ENCODE measurements at regions not wholly inside any gene's neighbourhood (a gene's known extent, or its start where the extent isn't known, plus 50 kb on each side); places are given as distances from the start of the nearest gene placed in this dataset.

GRCh38 chr22:34769361-34769760 lies 296.6 kb upstream of the ISX start:
- no peak for TF ChIP-seq CTCF (IDR thresholded peaks at IDR 0.05)
- Mint-ChIP-seq H3K9me3 (no peaks in the 10 kb centered on the region), H3K36me3 (ENCODE audit: low read depth) (no peaks in the 10 kb centered on the region), H3K4me1 (ENCODE audit: low read depth) (no peaks in the 10 kb centered on the region), H3K27ac (no peak overlapping the region), H3K27me3 (peaks cover 3% of the 10 kb centered on the region), H3K4me3 (no peak overlapping the region)
- DNase-seq (no peak), ATAC-seq (no peak)
- ChIA-PET POLR2A (no interaction called here), CTCF (no interaction called here)
- intact Hi-C loops (cut with micrococcal nuclease): no loop called here

GRCh38 chr22:34776817-34777216 lies 289.1 kb upstream of the ISX start:
- no peak overlapping the region for H3K4me3 Mint-ChIP-seq
- no peak overlapping the region for H3K27ac Mint-ChIP-seq
- POLR2A ChIA-PET: no interaction called here
- peaks cover 3% of the 10 kb centered on the region for H3K27me3 Mint-ChIP-seq
- DNase-seq: no peak
- CTCF ChIA-PET: no interaction called here
- H3K9me3 Mint-ChIP-seq: peaks cover 24% of the 10 kb centered on the region
- TF ChIP-seq CTCF (IDR thresholded peaks at IDR 0.05): no peak
- no peaks in the 10 kb centered on the region for H3K4me1 Mint-ChIP-seq (ENCODE audit: low read depth)
- no peaks in the 10 kb centered on the region for H3K36me3 Mint-ChIP-seq (ENCODE audit: low read depth)
- no peak for ATAC-seq
- intact Hi-C loops (cut with micrococcal nuclease): no loop called here

GRCh38 chr22:34781681-34782080 lies 284.3 kb upstream of the ISX start:
- H3K27ac Mint-ChIP-seq: no peak overlapping the region
- H3K4me3 Mint-ChIP-seq: no peak overlapping the region
- DNase-seq (no peak), ATAC-seq (no peak)
- ChIA-PET POLR2A (no interaction called here), CTCF (no interaction called here)
- H3K4me1 Mint-ChIP-seq (ENCODE audit: low read depth): no peaks in the 10 kb centered on the region
- intact Hi-C loops (cut with micrococcal nuclease): no loop called here
- no peaks in the 10 kb centered on the region for H3K36me3 Mint-ChIP-seq (ENCODE audit: low read depth)
- TF ChIP-seq CTCF (IDR thresholded peaks at IDR 0.05): no peak
- H3K9me3 Mint-ChIP-seq: peaks cover 19% of the 10 kb centered on the region
- no peaks in the 10 kb centered on the region for H3K27me3 Mint-ChIP-seq

GRCh38 chr22:34783436-34783835 lies 282.5 kb upstream of the ISX start:
- intact Hi-C loops (cut with micrococcal nuclease): no loop called here
- POLR2A ChIA-PET: no interaction called here
- H3K27me3 Mint-ChIP-seq: no peaks in the 10 kb centered on the region
- CTCF ChIA-PET: no interaction called here
- no peak overlapping the region for H3K4me3 Mint-ChIP-seq
- H3K27ac Mint-ChIP-seq: no peak overlapping the region
- DNase-seq (no peak), ATAC-seq (no peak)
- TF ChIP-seq CTCF (IDR thresholded peaks at IDR 0.05): no peak
- H3K9me3 Mint-ChIP-seq: peaks cover 6% of the 10 kb centered on the region
- H3K4me1 Mint-ChIP-seq (ENCODE audit: low read depth): no peaks in the 10 kb centered on the region
- no peaks in the 10 kb centered on the region for H3K36me3 Mint-ChIP-seq (ENCODE audit: low read depth)

GRCh38 chr22:34784056-34784455 lies 281.9 kb upstream of the ISX start:
- no peaks in the 10 kb centered on the region for H3K4me1 Mint-ChIP-seq (ENCODE audit: low read depth)
- no peak overlapping the region for H3K4me3 Mint-ChIP-seq
- ChIA-PET POLR2A (no interaction called here), CTCF (no interaction called here)
- no peaks in the 10 kb centered on the region for H3K36me3 Mint-ChIP-seq (ENCODE audit: low read depth)
- H3K27me3 Mint-ChIP-seq: peaks cover 1% of the 10 kb centered on the region
- no peak for ATAC-seq
- DNase-seq: no peak
- no peak for TF ChIP-seq CTCF (IDR thresholded peaks at IDR 0.05)
- peaks cover 2% of the 10 kb centered on the region for H3K9me3 Mint-ChIP-seq
- no peak overlapping the region for H3K27ac Mint-ChIP-seq
- intact Hi-C loops (cut with micrococcal nuclease): no loop called here
